ENCODE measurements at regions not wholly inside any gene's neighbourhood (a gene's known extent, or its start where the extent isn't known, plus 50 kb on each side); places are given as distances from the start of the nearest gene placed in this dataset.

DNA sequence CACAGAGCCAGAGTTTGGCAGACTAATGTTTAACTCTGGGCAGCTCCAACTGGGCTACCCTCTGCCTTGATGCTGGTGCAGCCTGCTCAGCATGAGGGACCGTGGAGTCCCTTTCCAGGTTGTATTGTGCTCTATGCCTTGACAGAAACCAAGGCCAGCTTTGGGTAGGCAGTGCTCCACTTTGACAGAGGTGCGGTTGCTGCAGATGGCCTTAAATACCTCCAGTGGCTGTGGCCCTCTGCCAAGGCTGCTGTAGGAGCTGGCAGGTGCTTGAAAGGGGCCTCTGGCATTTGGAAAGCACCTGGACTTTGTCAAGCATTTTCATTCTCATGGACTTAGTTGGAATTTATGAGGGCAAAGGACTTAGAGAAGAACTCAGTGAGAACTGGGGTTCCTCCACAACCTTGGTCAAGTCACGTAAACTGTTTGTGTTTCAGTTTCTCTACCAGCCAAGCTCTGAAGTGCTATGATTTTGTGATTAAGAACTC is 249.7 kb upstream of the ZNF462 start:
- no peak for DNase-seq (ENCODE audit: low read depth)

DNA sequence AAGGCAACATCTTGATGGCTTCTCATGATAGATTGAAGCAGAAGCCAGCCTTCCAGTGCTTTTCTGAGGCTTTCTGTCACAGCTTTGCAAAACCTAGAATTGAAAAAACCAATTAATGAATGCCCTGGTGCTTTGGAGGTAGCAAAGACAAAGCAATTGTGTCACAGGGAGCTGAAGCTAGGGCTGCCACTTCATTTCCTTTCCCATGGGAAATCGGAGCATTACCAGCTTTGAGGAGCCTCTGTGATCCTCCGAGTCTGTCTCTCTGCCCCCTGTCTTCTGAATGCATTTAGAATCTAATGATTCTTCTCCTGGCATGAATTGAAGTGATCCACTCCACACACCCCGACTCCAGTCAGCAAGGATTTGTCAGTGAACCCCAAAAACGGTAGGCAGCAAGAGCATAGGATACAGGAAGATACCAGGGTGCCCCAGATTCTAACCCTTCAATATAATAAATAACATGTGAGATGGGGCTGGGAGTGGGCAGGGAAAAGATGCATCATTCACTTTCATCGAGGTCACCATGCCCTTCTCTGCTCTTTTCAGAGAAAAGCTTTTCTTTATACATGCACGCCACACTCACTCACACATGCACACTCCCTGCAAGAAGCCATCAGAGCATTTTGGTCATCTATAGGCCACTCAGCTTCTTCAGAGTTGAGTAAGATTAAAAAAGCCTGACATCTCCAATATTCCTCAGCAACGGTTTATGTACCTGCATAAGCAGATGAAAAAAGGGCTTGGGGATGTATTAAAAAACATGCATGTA is 247.7 kb upstream of the ZNF462 start:
- DNase-seq (ENCODE audit: low read depth): no peak

DNA sequence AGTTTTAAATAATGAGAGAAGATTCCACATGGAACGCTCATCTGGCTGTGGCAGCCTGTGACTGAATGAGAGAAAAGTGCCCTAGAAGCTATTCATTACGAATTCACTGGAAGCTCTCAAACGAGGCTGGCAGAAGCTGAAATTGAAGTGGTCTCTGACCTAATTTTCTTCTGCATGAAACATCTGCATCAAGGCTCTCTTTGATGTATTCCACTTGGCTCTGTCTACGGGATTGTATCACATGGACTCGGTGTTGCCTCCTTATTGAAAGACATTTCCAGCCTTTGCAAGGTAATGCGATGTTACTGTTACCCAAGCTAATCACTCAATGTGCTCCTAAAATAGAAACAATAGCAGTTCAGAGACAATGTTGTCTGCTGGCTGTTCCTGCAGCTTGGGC is 246.9 kb upstream of the ZNF462 start:
- DNase-seq (ENCODE audit: low read depth): no peak

- DNase-seq (ENCODE audit: low read depth): no peak
Measured at GRCh38 chr9:106616851-106617345, 246.1 kb upstream of the ZNF462 start.

DNA sequence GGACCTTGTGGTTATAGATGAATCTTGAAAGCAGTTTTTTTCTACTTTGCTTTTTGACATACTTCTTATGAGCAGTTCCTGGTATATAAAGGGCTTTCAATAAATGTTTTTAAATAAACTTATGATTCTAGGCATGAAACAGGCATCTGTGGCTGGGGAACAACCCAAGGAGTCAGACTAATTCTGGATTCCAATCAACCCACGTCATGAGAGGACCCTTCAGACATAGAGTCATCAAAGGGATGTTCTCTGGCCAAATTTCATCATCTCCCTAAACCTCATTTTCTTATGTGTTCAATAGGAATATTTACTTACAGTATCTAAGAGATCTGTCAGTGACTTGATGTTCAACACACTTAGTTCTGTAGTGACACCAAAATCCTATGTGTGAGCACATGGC is 243.8 kb upstream of the ZNF462 start:
- DNase-seq (ENCODE audit: low read depth): no peak

- no peak for DNase-seq (ENCODE audit: low read depth)
Measured at GRCh38 chr9:106620081-106620480, 242.9 kb upstream of the ZNF462 start.

DNA sequence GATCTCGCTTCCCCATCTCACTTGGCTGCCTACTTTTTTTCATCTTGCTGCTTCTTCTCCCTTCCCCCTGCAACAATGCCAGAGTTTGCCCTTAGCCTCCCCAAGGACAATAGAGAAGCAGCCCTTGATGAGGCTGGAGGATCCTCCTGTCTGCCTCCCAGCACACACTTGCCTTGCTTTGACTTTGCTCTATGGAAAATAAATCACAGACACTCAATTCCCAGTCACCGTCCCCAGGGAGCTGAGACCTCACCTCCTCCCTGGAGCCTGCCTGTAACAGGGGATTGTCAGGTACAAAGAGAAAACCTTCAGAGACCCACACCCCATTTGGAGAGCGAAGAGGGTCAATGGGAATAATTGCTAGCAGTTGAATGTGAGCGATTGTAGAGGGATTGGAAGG is 242.1 kb upstream of the ZNF462 start:
- DNase-seq (ENCODE audit: low read depth): no peak

DNA sequence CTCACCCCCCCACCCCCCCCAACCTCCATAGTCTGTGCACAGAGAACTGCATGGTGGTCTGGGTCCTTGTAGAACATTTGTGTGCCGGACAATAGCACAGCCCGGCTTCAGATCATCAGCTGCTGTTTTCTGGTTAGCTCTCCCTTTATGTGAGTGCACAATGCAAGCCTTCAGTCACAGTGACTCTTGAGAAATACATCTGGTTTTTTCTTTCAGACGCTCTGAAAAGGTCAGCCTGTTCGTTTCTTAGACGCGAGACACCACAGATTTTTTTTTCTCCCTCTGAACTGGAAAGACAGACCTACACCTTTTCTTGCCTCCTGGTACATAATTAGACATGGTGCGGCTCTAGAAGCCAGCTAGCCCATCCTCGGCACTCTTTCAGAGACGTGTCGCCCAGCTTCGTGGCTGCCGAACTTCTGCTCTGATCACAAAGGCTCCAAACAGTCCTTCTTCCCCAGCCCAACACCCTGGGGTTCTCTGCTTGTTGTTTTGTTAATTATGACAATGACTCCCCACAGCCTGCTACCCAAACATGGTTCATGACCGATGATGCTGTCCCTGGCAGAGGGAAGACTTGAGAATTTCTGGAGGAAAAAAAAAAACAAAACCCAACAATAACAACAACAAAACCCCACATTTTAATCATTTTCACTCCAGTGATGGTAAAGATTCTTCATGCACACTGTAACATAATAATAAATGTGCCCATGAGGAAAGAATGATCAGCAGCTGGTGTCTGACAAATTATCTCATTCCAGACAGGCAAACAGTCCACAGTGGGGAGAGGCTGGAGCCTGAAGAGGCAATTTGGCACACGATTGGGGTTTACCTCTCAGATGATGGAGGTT is 241.4 kb upstream of the ZNF462 start:
- DNase-seq (ENCODE audit: low read depth): no peak

- DNase-seq (ENCODE audit: low read depth): no peak
Measured at GRCh38 chr9:106622164-106622487, 240.8 kb upstream of the ZNF462 start.

- no peak for DNase-seq (ENCODE audit: low read depth)
Measured at GRCh38 chr9:106623558-106623957, 239.4 kb upstream of the ZNF462 start.

- no peak for DNase-seq (ENCODE audit: low read depth)
Measured at GRCh38 chr9:106625259-106625789, 237.6 kb upstream of the ZNF462 start.

- DNase-seq (ENCODE audit: low read depth): no peak
Measured at GRCh38 chr9:106626936-106627335, 236.0 kb upstream of the ZNF462 start.

- DNase-seq (ENCODE audit: low read depth): no peak
Measured at GRCh38 chr9:106632621-106633020, 230.3 kb upstream of the ZNF462 start.

GRCh38 chr9:106634183-106634582 is 228.8 kb upstream of the ZNF462 start:
- no peak for DNase-seq (ENCODE audit: low read depth)

DNA sequence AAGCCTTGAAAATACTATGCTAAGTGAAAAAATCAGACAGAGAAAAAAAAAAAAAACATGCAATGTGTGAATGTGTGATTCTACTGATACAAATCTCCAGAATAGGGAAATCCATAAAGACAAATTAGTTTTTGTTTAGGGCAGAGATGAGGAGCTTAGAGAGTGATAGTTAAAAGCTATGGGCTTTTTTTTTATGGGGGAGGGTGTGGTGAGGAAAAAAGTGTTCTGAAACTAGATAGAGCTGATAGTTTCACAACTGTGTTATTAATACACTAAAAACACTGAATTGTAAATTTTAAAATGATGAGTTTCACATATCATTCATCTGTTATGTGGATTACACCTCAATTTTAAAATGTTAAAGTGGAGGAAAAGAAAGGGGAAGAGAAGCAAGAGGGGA is 228.3 kb upstream of the ZNF462 start:
- no peak for DNase-seq (ENCODE audit: low read depth)

DNA sequence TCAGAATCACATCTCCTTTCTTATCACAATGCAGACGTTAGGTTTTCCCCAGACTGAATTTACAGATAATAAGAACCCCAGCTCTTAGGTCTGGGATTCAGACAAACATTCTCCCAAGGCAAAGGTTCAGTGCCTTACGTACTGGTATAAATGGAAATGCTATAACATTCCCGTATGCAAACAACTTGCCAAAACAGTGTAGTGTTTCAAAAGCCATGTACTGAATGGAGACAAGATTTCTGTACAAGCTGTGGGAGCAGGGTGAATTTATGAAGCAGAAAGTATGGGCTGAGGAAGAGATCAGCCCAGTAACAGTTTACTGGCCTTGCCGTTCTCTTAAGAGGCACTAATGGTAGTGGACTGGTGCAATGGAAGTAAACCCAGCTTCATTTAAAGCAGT is 225.5 kb upstream of the ZNF462 start:
- DNase-seq (ENCODE audit: low read depth): no peak

DNA sequence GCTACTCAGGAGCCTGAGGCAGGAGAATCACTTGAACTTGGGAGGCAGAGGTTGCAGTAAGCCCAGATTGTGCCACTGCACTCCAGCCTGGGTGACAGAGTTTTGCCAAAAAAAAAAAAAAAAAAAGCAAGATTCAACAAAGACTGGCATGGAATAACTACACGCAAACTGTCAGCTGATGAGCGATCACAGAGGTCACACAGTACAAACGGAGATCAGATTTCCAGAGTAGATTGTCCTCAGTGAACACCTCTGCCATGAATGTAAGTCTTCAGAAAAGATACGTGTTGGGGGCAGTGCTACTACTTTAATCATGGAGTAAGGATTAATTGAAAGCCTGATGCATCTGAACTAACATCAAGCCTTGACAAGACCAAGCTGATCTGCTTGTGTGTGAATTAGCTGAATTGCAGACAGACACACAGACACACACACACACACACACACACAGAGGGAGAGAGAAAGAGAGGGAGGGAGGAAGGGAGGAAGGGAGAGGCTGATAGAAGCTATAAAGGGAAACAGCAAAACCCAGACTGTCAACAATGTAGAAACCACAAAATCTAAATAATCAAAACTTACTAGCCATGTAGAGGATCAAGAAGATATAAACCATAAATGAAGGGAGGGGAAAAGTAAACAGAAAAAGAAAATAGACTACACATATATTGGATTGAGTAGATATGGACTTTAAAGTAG is 222.9 kb upstream of the ZNF462 start:
- DNase-seq (ENCODE audit: low read depth): no peak

- no peak for DNase-seq (ENCODE audit: low read depth)
Measured at GRCh38 chr9:106643211-106643930, 219.6 kb upstream of the ZNF462 start.

DNA sequence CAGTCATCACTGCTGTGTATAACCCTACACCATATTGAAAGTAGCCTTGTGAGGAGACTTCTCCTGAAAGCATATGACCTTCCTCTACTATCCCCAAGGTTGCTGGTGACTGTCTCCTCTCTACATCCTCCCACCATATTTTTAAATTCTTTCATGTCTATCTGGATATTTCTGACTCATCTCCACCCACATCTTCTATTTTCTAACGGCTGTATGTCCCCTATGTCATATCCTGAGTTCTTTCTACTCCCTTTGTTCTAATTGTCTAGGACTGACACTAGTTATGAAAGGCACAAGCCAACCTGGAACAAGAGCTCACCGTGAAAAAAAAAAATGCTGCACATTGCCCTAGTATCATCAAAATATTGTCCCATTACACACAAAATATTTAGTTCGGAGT is 218.3 kb upstream of the ZNF462 start:
- DNase-seq (ENCODE audit: low read depth): no peak

- no peak for DNase-seq (ENCODE audit: low read depth)
Measured at GRCh38 chr9:106648799-106649198, 214.2 kb upstream of the ZNF462 start.

- DNase-seq (ENCODE audit: low read depth): no peak
Measured at GRCh38 chr9:106649664-106650063, 213.3 kb upstream of the ZNF462 start.

GRCh38 chr9:106653213-106653612 is 209.8 kb upstream of the ZNF462 start:
- DNase-seq (ENCODE audit: low read depth): peak; percentile 2

All from GM04503 (cell line).